Gastroesophageal sphincter (tissue), 3 donors: ENCODE measurements at regions not wholly inside any gene's neighbourhood (a gene's known extent, or its start where the extent isn't known, plus 50 kb on each side); places are given as distances from the start of the nearest gene placed in this dataset.

ENCODE experiments used
- POLR2A ChIP-seq, 2 donors: fragments of 450-650 bp; IDR thresholded peaks; one replicate each; pipeline ENCODE4 v1.6.1; 2017; ENCODE audit warnings: antibody characterized with exemption in 2 of 2, mild to moderate bottlenecking in 2 of 2, moderate library complexity in 1 of 2
- POLR2AphosphoS5 ChIP-seq: sonication (generic); formaldehyde crosslinking; IDR thresholded peaks from one replicate; pipeline ENCODE4 v1.6.1; 2017; ENCODE audit warnings: antibody characterized with exemption
- TF ChIP-seq, protein P1 (sequence below), 4 experiments: fragments of 200-600 bp in 2 of 4; fragments of 450-650 bp in 2 of 4; sonication (generic) in 1 of 4; IDR thresholded peaks; one replicate each; pipeline ENCODE4 v1.5.1; 2017 to 2019; ENCODE audit warnings: antibody characterized with exemption in 4 of 4, mild to moderate bottlenecking in 2 of 4, moderate library complexity in 2 of 4

DNA sequence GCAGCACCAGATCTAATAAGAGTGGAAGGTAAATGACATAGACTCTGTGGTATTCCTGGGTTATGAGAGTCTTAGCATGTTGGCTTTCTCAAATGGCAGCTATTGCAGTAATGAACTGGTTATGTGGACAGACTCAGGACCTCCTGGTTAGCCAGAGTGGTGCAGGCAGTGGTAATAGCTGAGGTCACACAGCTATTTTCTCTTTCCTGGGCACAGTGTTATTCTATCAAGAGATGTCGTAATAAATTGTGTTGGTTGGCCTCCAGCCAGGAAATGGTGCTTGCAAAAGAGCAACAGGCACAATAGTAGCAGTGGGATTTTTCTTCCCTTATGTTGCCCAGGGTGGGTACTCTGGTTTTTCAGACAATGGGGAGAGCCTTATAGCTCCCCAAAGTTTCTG is 279.2 kb upstream of the FGF16 start:
- TF ChIP-seq, protein P1, sequence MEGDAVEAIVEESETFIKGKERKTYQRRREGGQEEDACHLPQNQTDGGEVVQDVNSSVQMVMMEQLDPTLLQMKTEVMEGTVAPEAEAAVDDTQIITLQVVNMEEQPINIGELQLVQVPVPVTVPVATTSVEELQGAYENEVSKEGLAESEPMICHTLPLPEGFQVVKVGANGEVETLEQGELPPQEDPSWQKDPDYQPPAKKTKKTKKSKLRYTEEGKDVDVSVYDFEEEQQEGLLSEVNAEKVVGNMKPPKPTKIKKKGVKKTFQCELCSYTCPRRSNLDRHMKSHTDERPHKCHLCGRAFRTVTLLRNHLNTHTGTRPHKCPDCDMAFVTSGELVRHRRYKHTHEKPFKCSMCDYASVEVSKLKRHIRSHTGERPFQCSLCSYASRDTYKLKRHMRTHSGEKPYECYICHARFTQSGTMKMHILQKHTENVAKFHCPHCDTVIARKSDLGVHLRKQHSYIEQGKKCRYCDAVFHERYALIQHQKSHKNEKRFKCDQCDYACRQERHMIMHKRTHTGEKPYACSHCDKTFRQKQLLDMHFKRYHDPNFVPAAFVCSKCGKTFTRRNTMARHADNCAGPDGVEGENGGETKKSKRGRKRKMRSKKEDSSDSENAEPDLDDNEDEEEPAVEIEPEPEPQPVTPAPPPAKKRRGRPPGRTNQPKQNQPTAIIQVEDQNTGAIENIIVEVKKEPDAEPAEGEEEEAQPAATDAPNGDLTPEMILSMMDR (IDR thresholded peaks at IDR 0.05) = no peak
- no peak for TF ChIP-seq POLR2A (IDR thresholded peaks at IDR 0.05)
- no peak for TF ChIP-seq POLR2AphosphoS5
